K562 (cell line): ENCODE measurements at regions not wholly inside any gene's neighbourhood (a gene's known extent, or its start where the extent isn't known, plus 50 kb on each side); places are given as distances from the start of the nearest gene placed in this dataset.

Experiments
- ATAC-seq: fragments of 200-7000 bp; cut with Tn5 transposase; 3 replicates; pipeline ENCODE4 v1.9.1; 2020; ENCODE audit warnings: moderate library complexity
- BruUV-seq: library from RNA; stranded (reverse); fragments of 400-500 nt; replicated peaks from 2 replicates; lab custom pipeline; 2021; lab: Mats Ljungman, UMichigan
- CTCF ChIA-PET: fragments of 300-600 bp; formaldehyde crosslinking; extraction: SDS; loops from one replicate; lab custom pipeline; 2021; ENCODE audit warnings: low intra/inter-chr PET ratio; lab: Yijun Ruan, JAX
- POLR2A ChIA-PET: fragments of 300-600, 350-650 bp; sonication (Branson Sonifier 250); formaldehyde crosslinking; extraction: SDS; loops from one replicate; lab custom pipeline; 2021; ENCODE audit warnings: antibody characterized with exemption, inconsistent platforms; lab: Yijun Ruan, JAX
- DNase-seq, 4 experiments: peaks; one replicate each; pipeline versions ENCODE4 v3.0.0 to v3.0.0-alpha.2; 2011 to 2018; ENCODE audit warnings: low spot score in 3 of 4, mixed read lengths in 3 of 4; ENCODE audit errors: extremely low read depth in 1 of 4
- FAIRE-seq: peaks from 2 replicates; lab custom pipeline; 2011; peaks lifted over from hg19 to GRCh38; lab: Jason Lieb, UNC
- H2AFZ ChIP-seq: 2 replicates; pipeline ENCODE4 v1.6.0; 2011; ENCODE audit warnings: low read depth, low read length, control low read depth, inconsistent platforms
- H3K27ac ChIP-seq: fragments of 200-600 bp; 3 replicates; pipeline ENCODE4 v1.8.0; 2011; ENCODE audit warnings: low read depth, mild to moderate bottlenecking, control low read depth, inconsistent platforms, low read length, moderate library complexity, mixed read lengths; ENCODE audit errors: extremely low read depth
- H3K27me3 ChIP-seq, 2 experiments: fragments of 300-600 bp in 1 of 2; 2 replicates in 1 of 2; 3 replicates in 1 of 2; pipeline versions ENCODE4 v1.6.0 to v1.8.0; 2011; ENCODE audit warnings: inconsistent platforms in 2 of 2, low read length in 2 of 2, mild to moderate bottlenecking in 1 of 2, mixed read lengths in 1 of 2, moderate library complexity in 1 of 2; ENCODE audit not compliant: control insufficient read depth in 2 of 2, insufficient read depth in 2 of 2
- H3K36me3 ChIP-seq: fragments of 300-600 bp; 3 replicates; pipeline ENCODE4 v1.8.0; 2011; ENCODE audit warnings: mild to moderate bottlenecking, low read length, inconsistent platforms; ENCODE audit not compliant: control insufficient read depth, insufficient read depth
- H3K4me1 ChIP-seq, 2 experiments: fragments of 200-600 bp in 1 of 2; replicated peaks in 1 of 2; 2 replicates in 1 of 2; 3 replicates in 1 of 2; pipeline versions ENCODE4 v1.5.1 to v1.8.0; 2011; ENCODE audit warnings: inconsistent platforms in 2 of 2, low read length in 2 of 2, mild to moderate bottlenecking in 1 of 2, mixed read lengths in 1 of 2, moderate library complexity in 1 of 2; ENCODE audit not compliant: control insufficient read depth in 2 of 2, insufficient read depth in 2 of 2
- H3K4me2 ChIP-seq: 2 replicates; pipeline ENCODE4 v1.6.1; 2011; ENCODE audit warnings: low read length, control low read depth, inconsistent platforms, mixed read lengths; ENCODE audit not compliant: insufficient read depth
- H3K4me3 ChIP-seq: fragments of 200-600 bp; sonication (generic), shearing (Covaris generic); 2 replicates; pipeline ENCODE4 v1.5.1; 2016; ENCODE audit warnings: control low read depth, inconsistent platforms
- H3K79me2 ChIP-seq: fragments of 200-600 bp; 3 replicates; pipeline ENCODE4 v1.8.0; 2011; ENCODE audit warnings: low read length, inconsistent platforms; ENCODE audit not compliant: control insufficient read depth, insufficient read depth
- H3K9ac ChIP-seq, 2 experiments: 2 replicates each; pipeline versions ENCODE4 v1.6.0 to v1.6.1; 2011; ENCODE audit warnings: low read depth in 2 of 2, low read length in 2 of 2, control low read depth in 1 of 2, inconsistent platforms in 1 of 2, mild to moderate bottlenecking in 1 of 2, mixed read lengths in 1 of 2; ENCODE audit not compliant: insufficient read depth in 1 of 2
- H3K9me1 ChIP-seq: one replicate; pipeline ENCODE4 v1.6.0; 2011; ENCODE audit warnings: inconsistent platforms, mild to moderate bottlenecking, low read length, moderate library complexity; ENCODE audit not compliant: control insufficient read depth, insufficient read depth
- H3K9me3 ChIP-seq: replicated peaks from 2 replicates; pipeline ENCODE4 v1.5.1; 2011; ENCODE audit warnings: low read depth, low read length, inconsistent platforms; ENCODE audit not compliant: control insufficient read depth, insufficient read depth
- H4K20me1 ChIP-seq: replicated peaks from 2 replicates; pipeline ENCODE4 v1.6.1; 2011; ENCODE audit warnings: low read length, inconsistent platforms, mixed read lengths; ENCODE audit not compliant: control insufficient read depth, insufficient read depth
- BRF2 ChIP-seq: IDR thresholded peaks from 3 replicates; pipeline ENCODE4 v1.6.1; 2011; ENCODE audit warnings: borderline replicate concordance, mild to moderate bottlenecking; ENCODE audit not compliant: insufficient read length, insufficient read depth
- ELF2 ChIP-seq: fragments of 250-450 bp; sonication (Bioruptor Pico); IDR thresholded peaks from 2 replicates; pipeline ENCODE4 v1.5.0; 2021; ENCODE audit warnings: mild to moderate bottlenecking
- EWSR1 ChIP-seq: fragments of 450-650 bp; IDR thresholded peaks from 2 replicates; pipeline ENCODE4 v1.6.1; 2018; ENCODE audit warnings: borderline replicate concordance, mild to moderate bottlenecking, low read depth, moderate library complexity; ENCODE audit not compliant: partially characterized antibody
- FOXM1 ChIP-seq, 2 experiments: fragments of 450-650 bp in 1 of 2; sonication (generic) in 1 of 2; formaldehyde crosslinking in 1 of 2; IDR thresholded peaks; 2 replicates each; pipeline versions ENCODE4 v1.6.1 to v1.9.0; 2017 to 2022; ENCODE audit warnings: low read depth in 2 of 2, mild to moderate bottlenecking in 2 of 2, missing genetic modification reagents in 1 of 2, moderate library complexity in 1 of 2
- JUN ChIP-seq, 2 experiments: sonication (generic) in 1 of 2; formaldehyde crosslinking in 1 of 2; IDR thresholded peaks; 2 replicates each; pipeline versions ENCODE4 v1.6.1 to v1.8.0; 2012 to 2022; ENCODE audit warnings: borderline replicate concordance in 2 of 2, mild to moderate bottlenecking in 2 of 2, improper control_type of control experiment in 1 of 2, low read depth in 1 of 2, low read length in 1 of 2, missing genetic modification reagents in 1 of 2
- KAT2B ChIP-seq: IDR thresholded peaks from one replicate; pipeline ENCODE4 v1.6.1; 2012; ENCODE audit warnings: low read depth, mild to moderate bottlenecking, control low read depth, inconsistent platforms, low read length, moderate library complexity
- KLF1 ChIP-seq: fragments of 450-650 bp; IDR thresholded peaks from 2 replicates; pipeline ENCODE4 v1.6.1; 2016; ENCODE audit warnings: missing genetic modification characterization, missing compliant biosample characterization
- MCM7 ChIP-seq, 2 experiments: fragments of 450-650 bp; IDR thresholded peaks; 2 replicates each; pipeline ENCODE4 v1.6.1; 2016 to 2018
- MYNN ChIP-seq, 2 experiments: sonication (generic); formaldehyde crosslinking in 1 of 2; IDR thresholded peaks; 2 replicates each; pipeline versions ENCODE4 v1.5.0 to v1.6.1; 2016 to 2020; ENCODE audit warnings: antibody characterized with exemption in 1 of 2, missing genetic modification reagents in 1 of 2
- NR4A1 ChIP-seq, 2 experiments: fragments of 250-450 bp in 1 of 2; fragments of 450-650 bp in 1 of 2; sonication (Bioruptor Pico) in 1 of 2; IDR thresholded peaks; 2 replicates each; pipeline versions ENCODE4 v1.4.0 to v1.6.1; 2016 to 2020; ENCODE audit warnings: mild to moderate bottlenecking in 2 of 2, missing compliant biosample characterization in 1 of 2, missing genetic modification characterization in 1 of 2, moderate library complexity in 1 of 2
- PHF8 ChIP-seq: fragments of 200-600 bp; sonication (generic); IDR thresholded peaks from 2 replicates; pipeline ENCODE4 v1.6.1; 2012; ENCODE audit warnings: mixed run types, mild to moderate bottlenecking, inconsistent platforms, low read length, moderate library complexity, borderline replicate concordance
- PYGO2 ChIP-seq: fragments of 450-650 bp; IDR thresholded peaks from 2 replicates; pipeline ENCODE4 v1.6.1; 2016; ENCODE audit warnings: mild to moderate bottlenecking, missing genetic modification characterization, moderate library complexity, missing compliant biosample characterization
- RBM15 ChIP-seq: fragments of 200-400 bp; formaldehyde crosslinking; IDR thresholded peaks from 2 replicates; pipeline ENCODE4 v1.6.1; 2018; ENCODE audit warnings: mild to moderate bottlenecking, low read length, moderate library complexity; ENCODE audit not compliant: insufficient read depth
- SIN3A ChIP-seq, 2 experiments: fragments of 150-350 bp in 1 of 2; IDR thresholded peaks; 2 replicates each; pipeline ENCODE4 v1.6.1; 2011 to 2016; ENCODE audit warnings: borderline replicate concordance in 2 of 2, low read depth in 2 of 2, low read length in 2 of 2, mild to moderate bottlenecking in 2 of 2, moderate library complexity in 2 of 2; ENCODE audit not compliant: control insufficient read depth in 1 of 2
- SMARCC2 ChIP-seq: fragments of 450-650 bp; IDR thresholded peaks from 2 replicates; pipeline ENCODE4 v1.6.1; 2017; ENCODE audit warnings: antibody characterized with exemption, moderate library complexity, mild to moderate bottlenecking, low read depth
- TGIF2 ChIP-seq: sonication (generic); formaldehyde crosslinking; IDR thresholded peaks from 2 replicates; pipeline ENCODE4 v1.8.1; 2022; ENCODE audit warnings: mild to moderate bottlenecking, missing genetic modification reagents, moderate library complexity
- TRIM24 ChIP-seq, 2 experiments: fragments of 450-650 bp; IDR thresholded peaks; 2 replicates each; pipeline ENCODE4 v1.6.1; 2016
- XRCC3 ChIP-seq: fragments of 450-650 bp; IDR thresholded peaks from 2 replicates; pipeline ENCODE4 v1.6.1; 2017; ENCODE audit warnings: mild to moderate bottlenecking, moderate library complexity
- ZFP30 ChIP-seq: fragments of 250-450 bp; sonication (Bioruptor Pico); IDR thresholded peaks from 2 replicates; pipeline ENCODE4 v1.8.0; 2022; ENCODE audit warnings: moderate library complexity, mild to moderate bottlenecking, inconsistent platforms, borderline replicate concordance
- ZNF133 ChIP-seq: fragments of 250-450 bp; sonication (Bioruptor Pico); IDR thresholded peaks from 2 replicates; pipeline ENCODE4 v1.4.0; 2020; ENCODE audit warnings: mild to moderate bottlenecking
- ZNF146 ChIP-seq: IDR thresholded peaks from one replicate; pipeline ENCODE4 v1.6.1; 2018; ENCODE audit warnings: missing compliant biosample characterization; ENCODE audit not compliant: unreplicated experiment
- ZNF282 ChIP-seq: sonication (generic); formaldehyde crosslinking; IDR thresholded peaks from 2 replicates; pipeline ENCODE4 v1.8.1; 2023; ENCODE audit warnings: missing genetic modification reagents
- ZNF316 ChIP-seq: fragments of 450-650 bp; IDR thresholded peaks from 2 replicates; pipeline ENCODE4 v1.6.1; 2016
- ZNF551 ChIP-seq: fragments of 250-450 bp; sonication (Bioruptor Pico); IDR thresholded peaks from 2 replicates; pipeline ENCODE4 v1.5.0; 2021; ENCODE audit warnings: mild to moderate bottlenecking, moderate library complexity
- ZNF586 ChIP-seq: fragments of 450-650 bp; formaldehyde crosslinking; conservative IDR thresholded peaks from 2 replicates; pipeline ENCODE4 v1.4.0; 2020; ENCODE audit warnings: mild to moderate bottlenecking, moderate library complexity
- in situ Hi-C: fragments of 300-500 bp; cut with MboI; formaldehyde crosslinking; loops from 4 replicates; pipeline ENCODE4 v1.15.0; 2018; ENCODE audit warnings: inconsistent platforms, mixed read lengths
- intact Hi-C: fragments of 100-400 bp; cut with micrococcal nuclease; formaldehyde crosslinking; loops from 2 replicates; pipeline ENCODE4 v1.14.2; 2022

GRCh38 chr9:88712484-88712883 lies 177.5 kb downstream of the NXNL2 start (continued):
- TF ChIP-seq MYNN (IDR thresholded peaks at IDR 0.05) (no peak), MYNN (CRISPR knock-in tag; IDR thresholded peaks at IDR 0.05) (no peak), KAT2B (no peak), XRCC3 (no peak), EWSR1 (no peak), ZNF133 (CRISPR knock-in tag) (no peak), ZNF316 (no peak), TGIF2 (no peak), SMARCC2 (no peak), ZNF146 (CRISPR knock-in tag) (no peak), PYGO2 (tag) (no peak)

GRCh38 chr9:88713010-88713409 lies 178.0 kb downstream of the NXNL2 start:
- in situ Hi-C loops: no loop called here
- ATAC-seq (no peak), FAIRE-seq (no peak), DNase-seq (no peak)
- H3K4me3 ChIP-seq: no peak overlapping the region
- H3K9me1 ChIP-seq: no peaks in the 10 kb centered on the region
- no peak overlapping the region for H3K27ac ChIP-seq
- H3K27me3 ChIP-seq: no peaks in the 10 kb centered on the region
- intact Hi-C loops: no loop called here
- H3K36me3 ChIP-seq: no peaks in the 10 kb centered on the region
- no peaks in the 10 kb centered on the region for H3K4me1 ChIP-seq
- ChIA-PET POLR2A (interaction anchor here (0.7 kb wide), 1 partner anchor 646 kb away, joined by 3 read pairs; no protein-coding TSS in a partner anchor), CTCF (no interaction called here)
- H4K20me1 ChIP-seq: no peaks in the 10 kb centered on the region
- H3K4me2 ChIP-seq: no peak overlapping the region
- no peaks in the 10 kb centered on the region for H3K79me2 ChIP-seq
- no TSS peak for BruUV-seq
- H2AFZ ChIP-seq: no peak overlapping the region
- H3K9me3 ChIP-seq: no peaks in the 10 kb centered on the region
- H3K9ac ChIP-seq: no peak overlapping the region
- no peak for TF ChIP-seq RBM15
- no peak for TF ChIP-seq ZNF551 (CRISPR knock-in tag)
- no peak for TF ChIP-seq JUN (IDR thresholded peaks at IDR 0.05; ENCODE audit: borderline replicate concordance, low read depth, low read length)
- TF ChIP-seq JUN (CRISPR knock-in tag; IDR thresholded peaks at IDR 0.05; ENCODE audit: borderline replicate concordance): no peak
- TF ChIP-seq ZNF586: no peak
- TF ChIP-seq ZFP30 (CRISPR knock-in tag): no peak
- no peak for TF ChIP-seq BRF2
- TF ChIP-seq ELF2 (CRISPR knock-in tag): no peak
- TF ChIP-seq PHF8: no peak
- TF ChIP-seq ZNF282: no peak
- no peak for TF ChIP-seq FOXM1 (IDR thresholded peaks at IDR 0.05; ENCODE audit: low read depth)
- no peak for TF ChIP-seq FOXM1 (CRISPR knock-in tag; IDR thresholded peaks at IDR 0.05; ENCODE audit: low read depth)
- no peak for TF ChIP-seq TRIM24 (IDR thresholded peaks at IDR 0.05)
- no peak for TF ChIP-seq SIN3A (IDR thresholded peaks at IDR 0.05; ENCODE audit: borderline replicate concordance in 2 of 2, control insufficient read depth in 1 of 2, low read depth in 2 of 2, low read length in 2 of 2)
- no peak for TF ChIP-seq KLF1 (tag)
- TF ChIP-seq MCM7 (IDR thresholded peaks at IDR 0.05): no peak
- TF ChIP-seq NR4A1 (CRISPR knock-in tag; IDR thresholded peaks at IDR 0.05): no peak
- TF ChIP-seq NR4A1 (tag; IDR thresholded peaks at IDR 0.05): no peak
